Stimulated activated CD4-positive, alpha-beta T cell treated with anti-CD3 and anti-CD28 coated beads, Interleukin-2, amount 100 ng/mL, for 4 hours (primary cell): ENCODE measurements at regions not wholly inside any gene's neighbourhood (a gene's known extent, or its start where the extent isn't known, plus 50 kb on each side); places are given as distances from the start of the nearest gene placed in this dataset.

Source experiments
- DNase-seq: peaks from one replicate; pipeline ENCODE4 v3.0.0-alpha.2; 2020; ENCODE audit warnings: low read depth

DNA sequence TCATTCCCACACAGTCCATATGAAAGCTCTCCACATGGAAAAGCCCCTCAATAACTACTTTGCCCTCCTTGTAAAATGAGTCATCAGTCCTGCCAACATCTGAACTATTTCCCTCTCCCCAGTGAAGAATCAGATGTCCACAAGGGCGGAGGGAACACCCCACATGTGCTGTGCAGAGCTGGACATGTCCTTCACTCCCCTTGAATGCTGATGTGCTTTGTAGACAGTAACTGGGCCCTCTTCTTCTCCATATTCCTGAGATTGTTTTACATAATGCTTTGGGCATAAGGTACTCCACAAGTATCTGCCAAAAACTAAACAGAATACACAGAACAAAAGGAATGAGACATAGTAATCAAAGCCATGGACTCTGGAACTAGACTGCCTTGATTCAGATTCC, 879.4 kb downstream of the BCL11A start:
- DNase-seq: no peak

DNA sequence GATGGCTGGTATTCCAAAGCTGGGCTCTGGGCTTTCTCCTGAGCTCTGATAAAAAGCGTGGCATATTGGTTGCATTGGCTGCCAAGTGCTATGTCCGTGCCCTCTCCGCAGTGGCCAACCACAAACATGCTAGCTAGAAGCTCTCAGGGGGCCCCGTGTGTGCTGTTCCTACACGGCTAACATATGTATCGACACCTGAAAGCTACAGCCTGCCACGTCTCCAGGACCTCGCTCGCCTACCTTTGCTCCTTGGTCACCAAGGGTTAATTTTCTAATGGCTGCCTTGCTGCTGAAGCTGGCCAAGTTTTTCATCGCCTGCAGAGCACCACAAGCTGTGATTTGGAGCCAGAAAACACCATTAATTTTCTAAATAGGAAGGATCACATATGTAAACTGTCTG, 888.4 kb downstream of the BCL11A start:
- DNase-seq: no peak

DNA sequence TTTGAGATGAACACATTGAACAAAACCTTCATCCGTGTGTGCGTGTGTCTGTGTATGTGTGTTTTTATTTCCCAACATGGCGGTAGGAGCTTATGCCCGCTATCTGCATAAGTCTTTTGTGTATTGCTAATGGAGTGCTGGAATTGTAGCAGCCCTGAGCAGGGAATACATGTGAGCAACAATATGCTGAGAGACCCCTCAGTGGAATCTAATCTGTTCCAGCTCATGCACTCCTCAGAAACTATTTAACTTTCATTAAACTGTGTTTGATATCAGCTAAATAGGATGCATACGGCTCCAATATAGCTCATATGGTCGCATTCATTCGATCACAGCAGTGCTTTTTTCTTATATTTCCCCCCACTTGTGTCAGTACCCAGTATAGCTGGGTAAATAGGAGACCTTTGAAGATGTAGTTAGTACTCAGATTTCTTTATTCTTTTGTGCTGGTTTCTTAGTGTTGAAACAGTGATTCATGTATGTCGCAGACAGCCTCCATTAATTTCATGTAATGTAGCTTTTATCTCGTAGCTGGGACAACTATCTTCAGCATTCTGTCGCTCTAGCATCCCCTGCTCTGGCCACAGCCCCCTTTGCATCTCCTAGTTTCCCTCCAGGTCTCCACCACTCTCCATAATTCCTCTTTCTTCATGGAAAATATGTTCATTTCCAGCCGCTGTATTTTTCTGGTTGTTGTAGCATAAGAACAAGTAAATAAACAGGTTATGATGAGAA, 891.2 kb downstream of the BCL11A start:
- DNase-seq: no peak

DNA sequence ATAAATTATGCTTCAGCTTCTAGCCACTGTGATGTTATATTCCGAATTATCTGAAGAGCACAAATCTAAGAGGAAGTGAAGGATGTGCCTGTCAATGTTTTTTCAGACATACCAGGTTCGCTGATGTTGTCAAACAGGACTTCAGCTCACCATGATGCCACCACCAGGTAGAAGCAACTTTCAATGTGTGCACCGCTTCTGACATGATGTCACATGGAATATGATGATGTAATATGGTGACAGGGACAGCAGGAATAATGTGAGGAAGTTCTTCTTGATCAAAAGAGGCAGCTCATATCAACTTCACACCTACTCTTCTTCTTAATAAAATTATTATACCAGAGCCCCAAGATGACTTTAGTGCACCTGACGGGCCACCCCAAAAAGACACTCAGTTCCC, 893.2 kb downstream of the BCL11A start:
- no peak for DNase-seq

DNA sequence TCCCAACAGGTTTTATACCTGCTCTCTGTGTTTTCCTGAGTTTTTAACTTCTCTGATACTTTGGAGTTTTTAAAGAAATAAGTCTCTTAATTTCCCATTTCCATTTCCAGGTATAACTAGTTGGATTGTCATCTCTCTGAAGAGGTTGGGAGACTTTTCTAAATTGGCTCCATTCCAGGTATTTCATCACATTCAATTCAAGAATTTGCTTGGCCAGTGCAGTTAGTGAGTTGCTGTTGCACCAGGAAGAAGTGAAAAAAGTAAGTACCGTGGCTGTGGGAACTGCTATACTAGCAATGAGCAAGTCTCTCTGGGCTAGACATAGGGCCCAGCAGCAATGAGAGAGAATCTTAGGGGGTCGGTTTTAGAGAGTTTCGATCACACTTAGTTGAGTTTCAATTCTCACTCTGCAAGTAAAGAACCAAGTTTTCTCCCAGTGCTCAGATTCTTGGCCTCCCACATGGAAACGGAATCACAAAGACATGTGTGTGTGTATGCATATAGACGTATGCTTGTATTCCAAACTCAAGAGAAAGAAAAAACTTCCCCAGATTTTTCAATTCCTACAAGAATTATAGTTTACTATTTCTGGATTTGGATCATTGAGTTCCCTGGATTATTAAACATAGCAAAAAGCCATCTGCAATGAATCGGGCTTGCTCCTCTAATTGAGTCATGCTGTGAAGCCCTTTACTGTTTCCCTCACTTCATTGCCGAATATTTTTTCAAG, 894.4 kb downstream of the BCL11A start:
- DNase-seq: no peak

DNA sequence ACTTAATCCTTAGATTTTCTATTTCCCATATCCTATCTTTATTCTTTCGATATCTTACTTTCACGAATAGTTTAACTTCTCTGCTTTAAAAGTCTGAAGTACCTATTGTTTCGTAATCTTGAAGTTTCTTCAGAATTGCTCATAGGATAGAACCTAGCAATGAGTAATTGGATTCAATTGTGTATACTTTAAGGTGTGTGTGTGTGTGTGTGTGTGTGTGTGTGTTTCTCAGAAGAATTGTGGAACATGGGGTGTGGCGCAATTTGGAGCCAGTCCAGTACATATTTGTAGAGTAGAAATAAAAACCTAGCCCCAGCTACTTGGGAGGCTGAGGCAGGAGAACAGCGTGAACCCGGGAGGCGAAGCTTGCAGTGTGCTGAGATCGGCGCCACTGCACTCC, 897.6 kb downstream of the BCL11A start:
- no peak for DNase-seq

DNA sequence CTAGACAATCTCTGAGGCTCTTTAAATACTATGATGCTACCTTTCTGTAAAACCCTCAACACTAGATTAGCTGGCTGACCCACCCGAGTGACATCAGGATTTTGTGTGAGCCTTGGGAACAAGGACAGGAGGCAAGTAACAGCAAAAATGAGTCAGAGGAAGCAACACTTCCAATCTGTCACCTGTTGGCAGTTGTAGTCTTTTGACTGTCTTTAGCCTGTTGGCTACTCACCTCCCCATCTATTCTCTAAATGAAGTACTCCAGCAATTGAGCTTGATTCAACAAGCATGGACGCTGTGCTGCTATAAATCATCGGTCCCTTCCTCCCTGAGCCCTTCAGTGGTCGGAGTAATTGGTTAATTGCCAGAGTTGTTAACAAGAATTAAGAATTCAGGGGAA, 898.7 kb downstream of the BCL11A start:
- DNase-seq: no peak

DNA sequence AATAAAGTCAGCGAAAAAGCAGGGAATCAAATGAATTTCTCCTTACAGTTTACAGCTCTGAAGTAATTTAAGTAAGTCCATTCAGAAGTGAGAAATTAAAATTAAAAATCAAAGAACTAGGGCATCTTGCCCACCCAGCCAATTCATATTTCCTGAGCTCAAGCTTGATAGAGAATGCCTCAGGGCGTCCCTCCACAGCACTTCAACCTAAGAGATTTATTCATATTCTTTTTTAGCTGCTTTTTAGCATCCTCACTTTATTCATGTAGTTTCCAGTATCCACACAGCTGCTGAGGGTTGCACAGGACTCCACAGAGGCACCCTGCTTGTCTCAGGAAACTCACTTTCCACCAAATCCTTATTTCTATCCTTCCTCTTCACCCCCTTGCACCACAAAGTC, 900.3 kb downstream of the BCL11A start:
- no peak for DNase-seq

DNA sequence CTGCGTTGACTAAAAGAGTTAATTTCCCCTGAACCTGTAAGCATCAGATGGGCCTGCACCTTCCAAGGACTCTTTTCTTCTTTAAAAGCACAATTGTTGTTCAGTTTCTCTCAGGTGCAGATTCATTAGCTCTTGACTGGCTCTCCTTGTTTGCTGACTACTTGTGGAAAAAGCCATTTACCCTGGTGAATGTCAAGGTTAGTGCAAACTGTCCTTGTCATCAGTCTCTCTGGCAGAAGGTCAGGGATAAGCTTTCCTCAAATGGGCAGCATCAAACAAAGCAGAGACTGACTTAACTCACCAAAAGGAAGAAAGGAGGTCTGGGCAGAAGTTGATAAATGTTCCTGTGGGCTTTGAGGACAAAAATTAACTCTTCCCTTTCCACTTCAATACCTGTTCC, 922.7 kb downstream of the BCL11A start:
- DNase-seq: no peak

DNA sequence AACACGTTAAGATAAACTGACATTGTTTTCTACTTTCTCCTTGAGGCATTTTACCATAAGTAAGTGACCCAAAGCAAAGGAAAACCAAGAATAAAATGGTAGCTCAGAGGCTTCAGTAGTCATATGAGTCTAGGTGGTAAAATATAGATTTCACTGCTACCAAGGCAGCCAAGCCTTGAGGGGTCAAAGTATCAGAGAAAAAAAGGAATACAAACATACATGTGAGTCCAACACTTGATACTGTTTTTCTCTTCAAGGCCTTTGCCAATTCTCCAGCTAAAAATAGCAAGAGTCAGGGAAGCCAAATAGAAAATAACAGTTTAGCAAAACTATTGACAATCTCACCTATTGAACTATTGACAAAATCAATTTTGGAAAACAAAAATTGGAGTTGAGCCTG, 925.9 kb downstream of the BCL11A start:
- DNase-seq: no peak

DNA sequence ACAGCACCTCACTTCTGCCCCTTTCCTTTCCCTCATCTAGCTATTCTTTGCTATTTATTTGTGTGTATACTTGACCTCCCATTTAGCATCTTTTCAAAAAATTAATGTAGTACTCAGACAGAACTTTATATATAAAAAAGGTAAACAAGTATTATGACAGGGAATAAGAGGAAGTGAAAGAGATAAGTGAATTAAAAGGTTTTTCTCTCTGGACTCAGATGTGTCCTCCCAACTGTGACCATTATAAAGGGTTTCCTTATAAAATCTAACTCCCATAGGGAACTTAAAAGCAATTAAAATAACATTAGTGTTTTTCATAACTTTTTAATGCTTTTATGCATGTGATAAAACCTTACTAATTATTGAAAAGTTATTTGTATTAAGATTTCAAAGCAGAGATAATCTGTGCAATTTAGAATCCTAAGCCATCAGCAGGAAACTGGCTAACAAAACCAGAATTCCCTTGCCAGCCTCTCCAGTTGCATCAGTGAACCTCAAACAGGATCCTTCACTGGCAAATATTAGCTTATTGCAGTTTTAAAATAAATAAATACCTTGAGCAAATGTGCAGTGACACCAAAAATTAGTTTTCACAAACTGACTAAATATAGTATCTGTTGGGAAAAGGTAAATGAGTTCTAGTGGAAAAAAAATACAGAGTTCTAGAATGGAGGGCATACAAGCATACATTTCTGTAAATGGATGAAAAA, 930.7 kb downstream of the BCL11A start:
- DNase-seq: no peak

DNA sequence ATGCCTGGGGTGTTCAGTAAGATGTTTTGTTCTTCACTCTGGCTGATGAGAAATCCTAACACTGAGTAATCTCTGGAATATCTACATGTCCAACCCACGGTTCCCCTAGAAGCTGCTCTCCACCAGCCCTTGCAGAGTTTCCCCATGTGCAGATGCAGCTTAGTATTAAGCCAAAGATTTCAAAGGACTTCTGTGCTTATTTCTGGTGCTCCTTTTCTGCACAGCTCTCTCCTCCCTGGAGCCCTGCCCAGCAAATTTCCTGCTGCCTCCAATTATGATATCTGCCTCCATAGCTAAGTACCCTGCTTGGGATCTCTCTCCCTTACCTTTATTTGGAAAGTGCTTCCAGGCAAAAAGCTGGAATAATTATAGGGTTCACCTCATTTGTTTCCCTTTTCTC, 949.3 kb downstream of the BCL11A start:
- DNase-seq: no peak

DNA sequence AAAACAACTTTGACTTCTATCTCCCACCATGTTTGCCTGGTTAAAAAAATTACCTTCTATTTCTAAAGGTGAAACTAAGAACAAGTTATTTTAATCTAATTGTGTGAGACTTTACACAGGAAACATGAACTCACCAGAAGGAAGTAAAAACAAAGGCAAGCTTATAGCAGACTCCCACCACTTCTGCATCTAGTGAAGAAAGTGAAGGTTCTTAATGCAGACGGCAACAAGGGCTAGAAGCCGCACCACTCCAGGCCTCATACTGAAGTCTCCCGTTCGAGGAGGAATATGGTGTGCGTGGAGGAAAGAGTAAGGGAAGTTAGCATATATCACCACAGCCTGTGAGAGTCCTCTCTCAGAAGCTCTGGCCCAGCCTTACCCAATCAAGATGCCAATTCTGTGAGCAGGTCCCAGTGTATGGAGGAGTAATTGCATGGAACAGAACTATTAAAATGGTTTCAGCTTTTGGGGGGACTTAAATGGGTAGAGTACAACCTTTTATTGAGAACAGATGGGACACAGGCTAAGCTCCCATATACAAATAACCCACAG, 958.7 kb downstream of the BCL11A start:
- no peak for DNase-seq

DNA sequence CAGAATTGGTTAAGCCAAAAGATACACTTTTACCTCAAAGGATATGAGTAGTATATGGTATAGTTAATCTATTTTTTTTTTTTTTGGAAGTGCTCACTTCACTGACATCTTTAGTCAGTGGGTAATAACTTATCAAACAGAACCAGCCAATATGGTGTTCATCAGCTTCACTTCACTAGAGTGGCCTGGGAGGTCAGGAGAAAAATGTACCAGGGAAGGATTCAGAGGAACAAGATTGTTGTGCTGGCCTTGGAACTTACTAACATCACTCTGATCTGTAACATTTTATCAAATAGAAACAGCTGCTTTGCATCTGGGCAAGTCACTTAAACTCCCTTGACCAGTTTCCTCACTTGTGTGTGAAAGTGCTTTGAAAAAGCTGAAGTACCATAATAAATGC, 962.7 kb downstream of the BCL11A start:
- no peak for DNase-seq

DNA sequence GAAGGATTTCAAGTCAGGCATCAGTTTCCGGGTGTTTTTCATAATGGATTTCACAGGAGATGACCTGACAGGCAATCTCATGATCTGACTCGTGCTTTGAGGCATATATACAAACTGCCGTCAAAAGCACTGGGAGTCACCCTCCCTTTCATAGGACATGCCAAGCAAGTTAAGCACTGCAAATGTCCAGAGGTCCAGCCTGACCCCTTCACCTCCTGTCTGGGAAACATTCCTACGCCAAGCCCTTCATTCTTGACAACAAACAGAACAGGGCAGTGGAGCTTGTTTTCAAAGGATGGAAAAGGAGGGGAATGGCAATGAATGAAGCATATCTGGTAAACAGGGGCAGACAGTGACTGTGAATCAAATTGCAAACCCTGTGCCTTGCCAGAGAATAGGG, 963.6 kb downstream of the BCL11A start:
- DNase-seq: no peak

DNA sequence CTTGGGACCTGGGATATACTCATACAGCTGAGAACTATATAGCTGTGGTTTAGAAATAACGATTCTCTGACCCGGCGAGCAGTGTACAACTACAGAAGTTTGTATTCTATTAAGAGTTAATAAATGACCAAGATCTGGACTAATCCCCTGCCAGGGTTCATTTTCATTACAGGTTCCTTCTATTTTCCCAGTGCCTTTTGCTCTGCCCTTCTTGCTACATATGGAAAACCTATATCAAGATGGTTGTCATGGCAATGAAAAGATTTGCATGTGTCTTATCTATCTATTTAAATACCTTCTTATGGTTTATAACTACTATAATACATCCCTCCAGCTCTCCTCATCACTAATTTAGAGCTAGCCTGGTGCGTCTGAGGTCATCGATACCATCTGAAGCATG, 965.2 kb downstream of the BCL11A start:
- no peak for DNase-seq

DNA sequence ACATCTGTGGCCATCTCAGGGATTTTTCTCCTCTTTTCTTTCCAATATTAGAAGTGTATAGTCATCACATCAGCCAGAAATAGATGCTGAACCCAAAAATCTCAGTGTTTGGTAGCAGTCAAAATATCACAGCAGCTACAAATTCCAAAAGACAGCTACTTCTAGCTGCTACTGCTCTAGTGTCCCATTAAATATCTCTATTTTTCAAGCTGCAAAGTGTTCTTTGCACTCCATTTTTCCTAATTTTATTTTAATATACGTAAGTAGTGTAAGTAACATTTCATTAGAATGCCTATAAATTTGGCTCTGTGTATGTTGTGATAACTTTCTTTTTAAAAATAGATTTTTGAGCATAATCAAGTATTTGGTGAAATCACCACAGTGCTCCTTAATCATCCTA, 967.3 kb downstream of the BCL11A start:
- DNase-seq: no peak

DNA sequence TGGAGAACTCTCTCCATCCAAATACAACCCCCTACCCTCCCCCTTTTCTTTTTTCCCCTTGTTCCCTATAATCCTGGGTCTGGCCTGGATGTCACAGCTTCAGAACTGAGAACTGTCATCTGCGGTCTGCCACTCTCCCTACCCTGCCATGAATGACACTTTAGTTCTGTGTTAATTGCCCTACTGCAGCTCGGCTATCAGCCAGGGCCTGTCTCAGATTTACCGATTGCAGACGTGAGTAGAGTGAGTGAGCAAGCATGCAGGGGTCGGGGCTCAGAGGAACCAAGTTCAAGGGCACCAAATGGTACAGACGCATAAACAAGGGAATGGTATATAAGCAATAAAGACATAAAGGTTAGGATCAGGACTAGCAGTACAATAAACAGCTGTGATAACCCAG, 967.8 kb downstream of the BCL11A start:
- no peak for DNase-seq

DNA sequence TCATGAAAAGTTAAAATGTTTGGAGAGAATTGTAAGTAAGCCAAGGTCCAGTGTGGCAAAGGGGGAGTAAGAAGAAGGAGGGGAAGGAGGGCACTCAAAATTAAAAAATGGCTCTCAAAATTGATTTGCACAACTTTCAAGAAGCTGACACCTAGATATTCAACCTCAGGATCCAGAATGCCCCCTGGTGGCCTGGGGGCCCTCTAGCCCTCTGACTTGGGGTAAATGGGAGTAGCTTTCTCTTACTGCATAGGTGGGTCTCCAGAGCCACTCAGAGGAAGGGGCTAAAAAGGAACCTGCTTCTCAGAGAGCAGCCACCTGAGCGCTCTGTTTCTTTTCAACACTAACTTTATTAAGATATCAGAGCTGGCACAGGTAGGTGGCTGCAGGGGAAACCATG, 968.5 kb downstream of the BCL11A start:
- DNase-seq: no peak

DNA sequence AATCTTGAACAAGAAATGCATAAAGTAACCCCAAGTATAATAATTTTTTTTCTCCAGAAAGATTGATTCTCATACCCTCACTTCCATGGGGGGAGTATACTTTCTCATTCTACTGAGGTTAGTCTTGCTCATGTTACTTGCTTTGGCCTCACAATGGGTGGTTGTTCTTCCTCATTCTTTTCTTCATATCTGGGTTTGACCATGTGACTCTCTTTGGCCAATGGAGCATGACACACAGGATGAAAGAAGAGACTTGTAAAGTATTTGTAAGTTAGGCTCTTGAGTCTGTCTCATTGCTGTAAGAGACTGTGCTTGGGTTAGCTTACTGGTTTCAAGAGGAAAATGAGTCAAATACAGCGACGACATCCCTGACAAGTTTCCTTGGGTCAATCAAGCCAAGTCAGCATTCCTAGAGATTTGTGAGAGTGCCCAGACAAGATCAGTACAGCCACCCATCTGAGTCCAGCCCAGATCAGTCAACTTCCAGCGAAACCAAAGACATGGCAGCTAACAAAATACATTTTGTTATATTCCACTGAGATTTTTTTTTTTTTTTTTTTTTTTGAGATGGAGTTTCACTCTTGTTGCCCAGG, 970.2 kb downstream of the BCL11A start:
- no peak for DNase-seq

DNA sequence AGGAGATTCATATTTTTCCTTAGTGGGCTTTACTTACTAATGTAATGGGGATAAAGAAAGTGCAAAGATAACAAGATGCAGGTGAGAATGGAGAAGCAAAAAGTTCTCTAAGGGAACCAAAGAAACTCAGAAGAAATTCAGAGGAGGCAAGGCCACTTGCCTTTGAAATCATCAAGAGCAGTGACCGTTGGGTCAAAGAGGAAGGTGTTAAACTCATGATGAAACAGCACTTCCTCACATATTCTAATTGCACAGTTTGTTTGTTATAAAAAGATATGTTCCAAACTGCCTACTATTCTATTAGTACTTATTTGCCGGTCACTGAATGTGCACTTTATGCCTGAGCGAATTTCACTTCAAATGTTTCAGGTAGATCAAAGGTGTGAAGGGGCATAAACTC, 975.1 kb downstream of the BCL11A start:
- DNase-seq: no peak

DNA sequence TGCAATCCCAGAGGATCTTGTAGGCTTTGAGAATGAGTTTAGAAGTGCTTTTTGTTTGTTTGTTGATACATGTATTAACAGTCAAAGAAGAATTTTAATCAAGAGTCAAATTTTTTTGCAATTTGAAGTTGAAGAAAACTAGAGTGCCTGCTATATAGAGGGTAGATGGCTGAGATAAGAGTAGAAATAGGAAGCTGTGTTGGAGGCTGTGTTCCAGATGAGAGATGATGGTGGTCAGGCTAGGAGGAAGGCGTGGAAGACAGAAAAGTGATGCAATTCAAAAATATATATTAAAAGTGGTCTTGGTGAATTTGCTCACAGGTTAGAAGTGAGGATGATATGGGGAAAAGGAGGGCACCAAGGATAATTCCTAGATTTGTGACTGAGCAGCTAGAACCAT, 978.3 kb downstream of the BCL11A start:
- DNase-seq: no peak

DNA sequence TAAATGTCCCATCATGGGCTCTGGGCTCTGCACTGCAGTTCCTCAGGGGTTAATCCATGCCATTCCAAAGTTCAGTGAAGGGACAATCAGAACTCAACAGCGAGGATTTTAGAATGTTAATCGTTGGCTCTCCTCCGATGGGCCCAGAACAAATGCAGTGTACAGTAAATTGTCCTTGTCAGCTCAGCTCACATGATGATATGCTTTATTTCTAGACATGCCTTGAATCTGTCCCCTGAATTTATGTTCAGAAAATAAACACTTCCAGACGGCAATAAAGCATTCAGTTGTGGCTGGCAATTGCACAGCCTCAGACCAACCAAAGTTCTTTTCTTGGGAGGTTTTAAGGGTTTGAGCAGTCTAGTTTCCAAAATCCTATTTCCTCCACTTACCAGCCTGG, 981.2 kb downstream of the BCL11A start:
- DNase-seq: no peak
